Mesothelial cell of epicardium (in vitro differentiated cells): ENCODE measurements at regions not wholly inside any gene's neighbourhood (a gene's known extent, or its start where the extent isn't known, plus 50 kb on each side); places are given as distances from the start of the nearest gene placed in this dataset.
"Not testable (repeated sequence)": the region's sequence is repeated elsewhere in the genome, so short reads cannot be mapped to it uniquely, and the experiment has no call there.

ENCODE experiments used
- DNase-seq, 2 experiments: peaks; one replicate each; pipeline ENCODE4 v3.0.0; 2021; ENCODE audit warnings: low spot score in 2 of 2; ENCODE audit not compliant: unreplicated experiment in 2 of 2
- H3K27ac Mint-ChIP-seq: 2 replicates; pipeline ENCODE4 v1.8.0; 2021; ENCODE audit warnings: mixed read lengths
- H3K27me3 Mint-ChIP-seq: 2 replicates; pipeline ENCODE4 v1.8.0; 2021; ENCODE audit warnings: low read depth, mixed read lengths
- H3K36me3 Mint-ChIP-seq: 2 replicates; pipeline ENCODE4 v1.8.0; 2021; ENCODE audit warnings: mixed read lengths
- H3K4me1 Mint-ChIP-seq: 2 replicates; pipeline ENCODE4 v1.8.0; 2021; ENCODE audit warnings: mixed read lengths
- H3K4me3 Mint-ChIP-seq: 2 replicates; pipeline ENCODE4 v1.8.0; 2021; ENCODE audit warnings: mild to moderate bottlenecking, moderate library complexity, mixed read lengths
- H3K9me3 Mint-ChIP-seq: 2 replicates; pipeline ENCODE4 v1.8.0; 2021; ENCODE audit warnings: mixed read lengths
- CTCF ChIP-seq: fragments of 200-600 bp; sonication (generic); IDR thresholded peaks from one replicate; pipeline ENCODE4 v1.5.0; 2021; ENCODE audit warnings: antibody characterized with exemption; ENCODE audit not compliant: unreplicated experiment

- Mint-ChIP-seq H3K36me3 (no peaks in the 10 kb centered on the region), H3K4me1 (peaks cover 6% of the 10 kb centered on the region), H3K27ac (no peak overlapping the region), H3K9me3 (peaks cover 4% of the 10 kb centered on the region), H3K27me3 (no peaks in the 10 kb centered on the region), H3K4me3 (no peak overlapping the region)
- no peak for DNase-seq
- no peak for TF ChIP-seq CTCF
Measured at GRCh38 chr1:41976671-41977070, 57.9 kb upstream of the HIVEP3 start.

- no peak for DNase-seq
- no peaks in the 10 kb centered on the region for H3K27me3 Mint-ChIP-seq
- H3K4me1 Mint-ChIP-seq: peaks cover 6% of the 10 kb centered on the region
- no peak overlapping the region for H3K4me3 Mint-ChIP-seq
- peaks cover 4% of the 10 kb centered on the region for H3K9me3 Mint-ChIP-seq
- H3K36me3 Mint-ChIP-seq: no peaks in the 10 kb centered on the region
- H3K27ac Mint-ChIP-seq: no peak overlapping the region
- no peak for TF ChIP-seq CTCF
Measured at GRCh38 chr1:41975850-41976569, 57.3 kb upstream of the HIVEP3 start.

GRCh38 chr1:41975121-41975520 is 56.4 kb upstream of the HIVEP3 start:
- Mint-ChIP-seq H3K4me1 (peaks cover 6% of the 10 kb centered on the region), H3K4me3 (no peak overlapping the region), H3K36me3 (no peaks in the 10 kb centered on the region), H3K9me3 (peaks cover 4% of the 10 kb centered on the region), H3K27ac (no peak overlapping the region), H3K27me3 (no peaks in the 10 kb centered on the region)
- no peak for DNase-seq
- TF ChIP-seq CTCF: no peak

- H3K9me3 Mint-ChIP-seq: peaks cover 47% of the 10 kb centered on the region
- DNase-seq, H3K36me3 Mint-ChIP-seq, H3K27ac Mint-ChIP-seq, H3K4me1 Mint-ChIP-seq, H3K27me3 Mint-ChIP-seq, H3K4me3 Mint-ChIP-seq: not testable (repeated sequence)
Measured at GRCh38 chr1:41968557-41968956, 49.8 kb upstream of the HIVEP3 start.
